HCT116 (cell line): ENCODE measurements at regions not wholly inside any gene's neighbourhood (a gene's known extent, or its start where the extent isn't known, plus 50 kb on each side); places are given as distances from the start of the nearest gene placed in this dataset.

Source experiments
- CTCF ChIP-seq, 3 experiments: fragments of 200-600 bp in 1 of 3; sonication (generic) in 1 of 3; IDR thresholded peaks in 2 of 3; conservative IDR thresholded peaks in 1 of 3; 2 replicates each; pipeline ENCODE4 v1.5.1; 2012 to 2017; ENCODE audit warnings: low read depth in 2 of 3, low read length in 2 of 3, antibody characterized with exemption in 1 of 3, borderline replicate concordance in 1 of 3, control low read depth in 1 of 3, mild to moderate bottlenecking in 1 of 3, mixed read lengths in 1 of 3, mixed run types in 1 of 3, moderate library complexity in 1 of 3; ENCODE audit not compliant: insufficient read depth in 1 of 3
- EZH2 ChIP-seq: fragments of 200-600 bp; sonication (generic); IDR thresholded peaks from 2 replicates; pipeline ENCODE4 v1.6.1; 2017; ENCODE audit warnings: antibody characterized with exemption, mixed run types
- POLR2AphosphoS5 ChIP-seq: IDR thresholded peaks from 2 replicates; pipeline ENCODE4 v1.6.1; 2011; ENCODE audit warnings: mild to moderate bottlenecking, low read depth, low read length, moderate library complexity
- SIN3A ChIP-seq: IDR thresholded peaks from 2 replicates; pipeline ENCODE4 v1.6.1; 2012; ENCODE audit warnings: low read depth

GRCh38 chr16:80147026-80147655 is 393.7 kb upstream of the DYNLRB2 start:
- TF ChIP-seq CTCF (IDR thresholded peaks at IDR 0.05 in 2 of 3, conservative IDR thresholded peaks at IDR 0.05 in 1 of 3; ENCODE audit: borderline replicate concordance in 1 of 3, insufficient read depth in 1 of 3, low read depth in 2 of 3, low read length in 2 of 3) (no peak), EZH2 (no peak), POLR2AphosphoS5 (no peak), SIN3A (no peak)
